NCI-H2196 (cell line): ENCODE measurements at regions not wholly inside any gene's neighbourhood (a gene's known extent, or its start where the extent isn't known, plus 50 kb on each side); places are given as distances from the start of the nearest gene placed in this dataset.
"Not testable (repeated sequence)": the region's sequence is repeated elsewhere in the genome, so short reads cannot be mapped to it uniquely, and the experiment has no call there.

ENCODE experiments used
- DNase-seq: peaks from one replicate; lab custom pipeline; 2025; ENCODE audit not compliant: unreplicated experiment; lab: John Stamatoyannopoulos, UW

GRCh38 chr2:49861821-49862220, 707.5 kb upstream of the FSHR start:
- no peak for DNase-seq

GRCh38 chr2:49860834-49861233, 706.5 kb upstream of the FSHR start:
- DNase-seq, result no peak

- DNase-seq, result no peak
These were observed 705.9 kb upstream of the FSHR start for GRCh38 chr2:49860170-49860569.

- no peak for DNase-seq
These were observed 704.3 kb upstream of the FSHR start for GRCh38 chr2:49858657-49859056.

- no peak for DNase-seq
These were observed 703.8 kb upstream of the FSHR start for GRCh38 chr2:49858113-49858490.

- DNase-seq, result no peak
These were observed 703.2 kb upstream of the FSHR start for GRCh38 chr2:49857371-49858112.

- DNase-seq, result no peak
These were observed 691.4 kb upstream of the FSHR start for GRCh38 chr2:49845671-49846070.

- DNase-seq, result no peak
These were observed 690.7 kb upstream of the FSHR start for GRCh38 chr2:49845021-49845420.

GRCh38 chr2:49844113-49844512, 689.8 kb upstream of the FSHR start:
- DNase-seq, result not testable (repeated sequence)

GRCh38 chr2:49843314-49843713, 689.0 kb upstream of the FSHR start:
- no peak for DNase-seq

GRCh38 chr2:49840428-49840975, 686.2 kb upstream of the FSHR start:
- DNase-seq, result no peak

- DNase-seq, result no peak
These were observed 685.5 kb upstream of the FSHR start for GRCh38 chr2:49839818-49840217.

- no peak for DNase-seq
These were observed 683.4 kb upstream of the FSHR start for GRCh38 chr2:49837561-49838293.

GRCh38 chr2:49836017-49836416, 681.7 kb upstream of the FSHR start:
- no peak for DNase-seq

GRCh38 chr2:49834433-49834832, 680.1 kb upstream of the FSHR start:
- no peak for DNase-seq

GRCh38 chr2:49832555-49832954, 678.2 kb upstream of the FSHR start:
- DNase-seq, result no peak

- no peak for DNase-seq
These were observed 677.5 kb upstream of the FSHR start for GRCh38 chr2:49831698-49832367.

- no peak for DNase-seq
These were observed 676.5 kb upstream of the FSHR start for GRCh38 chr2:49830846-49831245.

GRCh38 chr2:49827366-49827765, 673.1 kb upstream of the FSHR start:
- DNase-seq, result no peak

GRCh38 chr2:49813208-49813607, 658.9 kb upstream of the FSHR start:
- no peak for DNase-seq

- DNase-seq, result no peak
These were observed 658.4 kb upstream of the FSHR start for GRCh38 chr2:49812730-49813129.

GRCh38 chr2:49811502-49811901, 657.2 kb upstream of the FSHR start:
- DNase-seq, result no peak
